ENCODE measurements at regions not wholly inside any gene's neighbourhood (a gene's known extent, or its start where the extent isn't known, plus 50 kb on each side); places are given as distances from the start of the nearest gene placed in this dataset.
A peak's percentile ranks its signal among the peaks of the same experiment; 100 is the strongest.

DNA sequence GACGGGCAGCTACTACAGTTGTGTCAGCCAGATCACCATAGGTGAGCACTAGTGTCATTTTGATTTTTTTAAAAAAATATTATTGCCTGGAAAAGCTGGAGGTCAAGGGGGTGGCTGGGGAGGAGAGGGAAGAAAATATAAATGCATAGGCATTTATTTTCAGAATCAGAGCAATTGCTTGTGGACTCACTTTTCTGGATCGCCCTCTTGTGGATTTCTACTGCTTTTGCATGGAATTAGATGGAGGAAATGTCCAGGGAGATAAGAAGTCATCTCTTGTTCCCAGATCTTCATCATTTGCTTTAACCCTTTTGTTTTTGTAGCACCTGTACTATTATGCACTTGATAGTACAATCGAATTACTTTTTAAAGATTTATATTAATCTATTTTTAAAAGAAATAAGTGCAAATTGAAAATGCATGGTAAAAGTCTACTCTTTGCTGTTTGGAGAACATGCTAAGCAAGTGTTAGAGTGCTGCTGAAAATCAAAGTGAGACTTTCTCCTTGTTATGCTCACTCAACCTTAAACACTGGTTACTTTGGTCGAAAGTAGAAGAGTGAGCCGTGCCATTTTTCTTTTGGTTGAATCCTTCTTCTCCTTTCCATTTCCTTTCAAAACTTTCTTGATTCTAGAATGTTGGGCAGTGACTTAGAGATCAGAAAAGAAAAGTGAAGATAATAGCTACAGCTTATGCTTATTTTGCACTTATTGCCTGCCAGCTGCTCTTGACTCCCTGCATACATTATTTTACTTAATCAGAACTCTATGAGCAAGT, 60.6 kb upstream of the ANO4 start:
- Mint-ChIP-seq H3K9me3 (no peaks in the 10 kb centered on the region), H3K4me1 (no peaks in the 10 kb centered on the region), H3K27ac (no peak overlapping the region), H3K36me3 (no peaks in the 10 kb centered on the region), H3K4me3 (no peak overlapping the region), H3K27me3 (peaks cover 4 to 24% (median 19%) of the 10 kb centered on the region in 5 donors)
- CTCF ChIA-PET: interaction anchor here (1.2 kb wide), 1 partner anchor 10 kb away, joined by 6 read pairs; no protein-coding TSS in a partner anchor
- ATAC-seq (no peak), DNase-seq (no peak)
- Histone ChIP-seq H3K36me3 (ENCODE audit: control insufficient read depth in 2 of 3, insufficient read depth in 3 of 3, low read length in 3 of 3) (no peaks in the 10 kb centered on the region), H3K27ac (ENCODE audit: low read depth, low read length) (no peak overlapping the region), H3K9me3 (ENCODE audit: control insufficient read depth in 2 of 3, low read length in 3 of 3) (no peaks in the 10 kb centered on the region), H3K4me1 (ENCODE audit: control insufficient read depth in 2 of 2, insufficient read depth in 2 of 2, low read length in 2 of 2) (no peaks in the 10 kb centered on the region), H3K27me3 (ENCODE audit: control insufficient read depth in 2 of 2, insufficient read depth in 2 of 2, low read length in 2 of 2) (no peaks in the 10 kb centered on the region), H3K4me3 (ENCODE audit: low read length) (no peak overlapping the region)
- intact Hi-C loops (cut with micrococcal nuclease): loop anchor here in 1 of 2 donors (5.0 kb wide), 1 partner anchor 497 kb away; no protein-coding TSS in a partner anchor
- POLR2A ChIA-PET: no interaction called here

DNA sequence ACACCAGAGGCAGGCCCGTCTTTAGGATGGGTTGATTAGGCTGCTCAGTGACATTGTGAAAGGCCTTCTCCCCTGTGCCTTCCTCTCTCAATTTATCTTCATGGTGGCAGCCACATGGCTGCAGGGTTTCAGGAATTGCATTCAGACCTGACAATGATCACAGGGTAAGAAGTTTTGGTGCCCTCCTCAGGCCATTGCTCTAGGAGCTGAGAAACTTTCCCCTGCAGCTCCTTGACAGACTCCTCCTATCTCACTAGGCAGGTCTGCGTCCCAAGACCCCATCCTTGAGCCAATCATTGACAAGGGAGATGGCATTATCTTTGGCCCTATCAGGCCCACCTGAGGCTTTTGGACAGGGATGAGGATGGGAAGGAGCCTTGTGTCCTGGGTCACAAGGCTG, 57.4 kb upstream of the ANO4 start:
- CTCF ChIA-PET: no interaction called here
- H3K27me3 Mint-ChIP-seq: peaks cover 0 to 28% (median 19%) of the 10 kb centered on the region in 5 donors
- H3K36me3 Mint-ChIP-seq: no peaks in the 10 kb centered on the region

DNA sequence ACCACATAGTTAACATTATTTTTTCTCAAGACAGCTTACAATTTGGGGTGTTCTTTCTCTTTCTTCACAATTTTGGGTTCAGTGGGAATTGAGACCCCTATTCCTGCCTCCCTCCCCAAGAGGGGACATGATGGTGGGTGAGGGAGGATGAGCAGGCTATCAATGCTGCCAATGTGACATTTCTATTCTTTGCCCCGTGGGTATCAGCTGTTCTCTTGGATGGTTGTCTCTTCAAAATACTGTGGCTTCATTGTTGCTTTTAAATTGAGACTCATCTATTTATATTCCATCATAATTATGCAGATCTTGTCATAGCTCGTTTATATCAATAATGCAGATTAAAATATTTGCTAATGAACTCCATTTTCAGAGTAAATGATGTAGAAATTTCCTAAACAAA, 56.5 kb upstream of the ANO4 start:
- peaks cover 0 to 25% (median 19%) of the 10 kb centered on the region in 5 donors for H3K27me3 Mint-ChIP-seq
- H3K27ac Mint-ChIP-seq: no peak overlapping the region
- CTCF ChIA-PET: no interaction called here
- H3K9me3 Mint-ChIP-seq: no peaks in the 10 kb centered on the region
- intact Hi-C loops (cut with micrococcal nuclease): no loop called here
- Histone ChIP-seq H3K27ac (ENCODE audit: low read depth, low read length) (no peak overlapping the region), H3K4me3 (ENCODE audit: low read length) (no peak overlapping the region), H3K4me1 (ENCODE audit: control insufficient read depth in 2 of 2, insufficient read depth in 2 of 2, low read length in 2 of 2) (no peaks in the 10 kb centered on the region), H3K27me3 (ENCODE audit: control insufficient read depth in 2 of 2, insufficient read depth in 2 of 2, low read length in 2 of 2) (no peaks in the 10 kb centered on the region), H3K36me3 (ENCODE audit: control insufficient read depth in 2 of 3, insufficient read depth in 3 of 3, low read length in 3 of 3) (no peaks in the 10 kb centered on the region), H3K9me3 (ENCODE audit: control insufficient read depth in 2 of 3, low read length in 3 of 3) (no peaks in the 10 kb centered on the region)
- H3K4me3 Mint-ChIP-seq: no peak overlapping the region
- no peaks in the 10 kb centered on the region for H3K36me3 Mint-ChIP-seq
- POLR2A ChIA-PET: no interaction called here
- DNase-seq: no peak
- no peaks in the 10 kb centered on the region for H3K4me1 Mint-ChIP-seq
- no peak for ATAC-seq

More for the DNA sequence above, 57.4 kb upstream of the ANO4 start:
- DNase-seq (no peak), ATAC-seq (no peak)
- Mint-ChIP-seq H3K4me3 (no peak overlapping the region), H3K9me3 (no peaks in the 10 kb centered on the region), H3K27ac (no peak overlapping the region), H3K4me1 (no peaks in the 10 kb centered on the region)
- POLR2A ChIA-PET: no interaction called here
- Histone ChIP-seq H3K9me3 (ENCODE audit: control insufficient read depth in 2 of 3, low read length in 3 of 3) (no peaks in the 10 kb centered on the region), H3K27me3 (ENCODE audit: control insufficient read depth in 2 of 2, insufficient read depth in 2 of 2, low read length in 2 of 2) (no peaks in the 10 kb centered on the region), H3K36me3 (ENCODE audit: control insufficient read depth in 2 of 3, insufficient read depth in 3 of 3, low read length in 3 of 3) (no peaks in the 10 kb centered on the region), H3K4me3 (ENCODE audit: low read length) (no peak overlapping the region), H3K27ac (ENCODE audit: low read depth, low read length) (no peak overlapping the region), H3K4me1 (ENCODE audit: control insufficient read depth in 2 of 2, insufficient read depth in 2 of 2, low read length in 2 of 2) (no peaks in the 10 kb centered on the region)
- intact Hi-C loops (cut with micrococcal nuclease): no loop called here

DNA sequence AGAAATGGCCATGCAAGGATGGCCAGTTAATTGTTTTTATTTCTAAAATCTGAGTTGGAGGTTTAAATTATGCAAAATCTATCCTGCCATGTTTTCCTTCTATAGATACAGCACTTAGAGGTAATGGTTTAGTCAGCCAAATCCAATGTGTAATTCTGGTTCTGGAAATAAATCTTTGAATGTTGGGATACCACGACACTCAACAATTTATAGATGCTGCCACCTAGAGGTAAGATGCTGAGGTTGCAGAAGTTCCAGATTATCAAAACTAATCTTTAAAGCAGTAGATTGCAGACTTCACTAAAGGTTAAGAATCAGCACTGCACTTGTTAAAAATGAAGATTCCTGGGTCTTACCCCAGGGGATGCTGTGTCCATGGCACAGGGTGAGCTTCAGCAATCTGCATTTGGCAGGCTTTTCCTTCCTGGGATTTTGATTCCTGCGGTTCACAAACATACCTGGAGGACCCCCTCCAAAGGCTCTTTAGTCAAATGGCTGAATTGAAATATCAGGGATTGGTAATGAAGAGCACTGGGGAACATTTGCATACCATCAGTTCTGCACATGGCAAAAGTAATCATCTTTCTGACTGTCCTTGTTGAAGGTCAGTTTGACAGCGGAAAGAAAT, 53.4 kb upstream of the ANO4 start:
- POLR2A ChIA-PET: no interaction called here
- Histone ChIP-seq H3K9me3 (ENCODE audit: control insufficient read depth in 2 of 3, low read length in 3 of 3) (peaks cover 0 to 3% (median 0%) of the 10 kb centered on the region in 3 experiments), H3K4me3 (ENCODE audit: low read length) (no peak overlapping the region), H3K27me3 (ENCODE audit: control insufficient read depth in 2 of 2, insufficient read depth in 2 of 2, low read length in 2 of 2) (no peaks in the 10 kb centered on the region), H3K36me3 (ENCODE audit: control insufficient read depth in 2 of 3, insufficient read depth in 3 of 3, low read length in 3 of 3) (no peaks in the 10 kb centered on the region), H3K4me1 (ENCODE audit: control insufficient read depth in 2 of 2, insufficient read depth in 2 of 2, low read length in 2 of 2) (no peaks in the 10 kb centered on the region), H3K27ac (ENCODE audit: low read depth, low read length) (no peak overlapping the region)
- DNase-seq (peak in 1 of 9 donors; percentile 8), ATAC-seq (no peak)
- Mint-ChIP-seq H3K4me3 (no peak overlapping the region), H3K27me3 (peaks cover 0 to 20% (median 9%) of the 10 kb centered on the region in 5 donors), H3K36me3 (no peaks in the 10 kb centered on the region), H3K9me3 (peaks cover 0 to 19% (median 6%) of the 10 kb centered on the region in 11 donors), H3K27ac (no peak overlapping the region), H3K4me1 (no peaks in the 10 kb centered on the region)
- intact Hi-C loops (cut with micrococcal nuclease): loop anchor here (1.0 to 2.0 kb wide), 3 partner anchors 72 to 507 kb away; no protein-coding TSS in a partner anchor
- CTCF ChIA-PET: interaction anchor here (0.7 kb wide), 1 partner anchor 412 kb away, joined by 3 read pairs; no protein-coding TSS in a partner anchor

DNA sequence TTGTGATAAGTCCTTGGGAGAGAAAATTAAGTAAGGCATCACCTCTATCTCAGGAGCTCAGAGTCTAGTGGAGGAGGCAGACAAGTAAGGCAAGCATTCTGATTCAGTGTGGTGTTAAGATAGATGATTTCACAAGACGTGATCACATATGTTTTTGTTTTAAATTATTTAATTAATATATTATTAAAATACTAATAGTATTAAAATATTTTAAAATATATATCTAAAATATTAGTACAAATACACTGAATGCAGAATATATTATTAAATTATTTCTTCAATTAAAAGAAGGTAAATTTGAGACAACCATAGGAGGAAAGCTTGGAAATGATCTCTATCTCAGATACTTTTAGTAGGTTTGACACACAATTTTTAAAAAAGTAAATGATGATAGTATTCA, 51.5 kb upstream of the ANO4 start:
- Mint-ChIP-seq H3K4me3 (no peak overlapping the region), H3K27ac (no peak overlapping the region), H3K36me3 (no peaks in the 10 kb centered on the region), H3K27me3 (peaks cover 0 to 12% (median 5%) of the 10 kb centered on the region in 5 donors), H3K9me3 (peaks cover 0 to 19% (median 6%) of the 10 kb centered on the region in 11 donors), H3K4me1 (no peaks in the 10 kb centered on the region)
- no peak overlapping the region for H3K4me3 ChIP-seq (ENCODE audit: low read length)
- H3K4me1 ChIP-seq (ENCODE audit: control insufficient read depth in 2 of 2, insufficient read depth in 2 of 2, low read length in 2 of 2): no peaks in the 10 kb centered on the region
- H3K36me3 ChIP-seq (ENCODE audit: control insufficient read depth in 2 of 3, insufficient read depth in 3 of 3, low read length in 3 of 3): no peaks in the 10 kb centered on the region
- POLR2A ChIA-PET: no interaction called here
- peaks cover 0 to 3% (median 0%) of the 10 kb centered on the region in 3 experiments for H3K9me3 ChIP-seq (ENCODE audit: control insufficient read depth in 2 of 3, low read length in 3 of 3)
- intact Hi-C loops (cut with micrococcal nuclease): no loop called here
- ATAC-seq (no peak), DNase-seq (no peak)
- no peak overlapping the region for H3K27ac ChIP-seq (ENCODE audit: low read depth, low read length)
- H3K27me3 ChIP-seq (ENCODE audit: control insufficient read depth in 2 of 2, insufficient read depth in 2 of 2, low read length in 2 of 2): no peaks in the 10 kb centered on the region
- CTCF ChIA-PET: interaction anchor here (1.4 kb wide), 1 partner anchor 10 kb away, joined by 6 read pairs; no protein-coding TSS in a partner anchor

Measured in naive thymus-derived CD4-positive, alpha-beta T cell (primary cell).